NCI-H2196 treated with DMSO at 0.1 percent for 48 hours (cell line): ENCODE measurements at regions not wholly inside any gene's neighbourhood (a gene's known extent, or its start where the extent isn't known, plus 50 kb on each side); places are given as distances from the start of the nearest gene placed in this dataset.

ENCODE experiments used
- DNase-seq: peaks from one replicate; lab custom pipeline; 2025; ENCODE audit not compliant: unreplicated experiment; lab: John Stamatoyannopoulos, UW

GRCh38 chr1:239436286-239436685, 49.9 kb downstream of the CHRM3 start:
- DNase-seq, result no peak

- DNase-seq, result no peak
These were observed 51.5 kb downstream of the CHRM3 start for GRCh38 chr1:239437822-239438221.

- DNase-seq, result no peak
These were observed 52.5 kb downstream of the CHRM3 start for GRCh38 chr1:239438891-239439290.

- DNase-seq, result no peak
These were observed 57.0 kb downstream of the CHRM3 start for GRCh38 chr1:239443361-239443760.

GRCh38 chr1:239446611-239447010, 60.2 kb downstream of the CHRM3 start:
- DNase-seq, result no peak

- no peak for DNase-seq
These were observed 62.5 kb downstream of the CHRM3 start for GRCh38 chr1:239448911-239449310.

GRCh38 chr1:239455743-239456142, 69.4 kb downstream of the CHRM3 start:
- no peak for DNase-seq

GRCh38 chr1:239456788-239457187, 70.4 kb downstream of the CHRM3 start:
- no peak for DNase-seq

- no peak for DNase-seq
These were observed 71.2 kb downstream of the CHRM3 start for GRCh38 chr1:239457491-239458143.

- DNase-seq, result no peak
These were observed 71.8 kb downstream of the CHRM3 start for GRCh38 chr1:239458144-239458500.

- DNase-seq, result no peak
These were observed 81.4 kb downstream of the CHRM3 start for GRCh38 chr1:239467730-239468129.

- DNase-seq, result no peak
These were observed 91.7 kb downstream of the CHRM3 start for GRCh38 chr1:239478069-239478468.

- no peak for DNase-seq
These were observed 97.0 kb downstream of the CHRM3 start for GRCh38 chr1:239483391-239483790.

- DNase-seq, result no peak
These were observed 107.5 kb downstream of the CHRM3 start for GRCh38 chr1:239493811-239494414.

GRCh38 chr1:239505094-239505493, 118.7 kb downstream of the CHRM3 start:
- DNase-seq, result no peak

GRCh38 chr1:239507826-239508225, 121.5 kb downstream of the CHRM3 start:
- no peak for DNase-seq

GRCh38 chr1:239511875-239512274, 125.5 kb downstream of the CHRM3 start:
- no peak for DNase-seq

GRCh38 chr1:239516579-239516978, 130.2 kb downstream of the CHRM3 start:
- DNase-seq, result no peak

GRCh38 chr1:239526391-239526790, 140.0 kb downstream of the CHRM3 start:
- no peak for DNase-seq

- no peak for DNase-seq
These were observed 140.8 kb downstream of the CHRM3 start for GRCh38 chr1:239527051-239527693.

- no peak for DNase-seq
These were observed 149.9 kb downstream of the CHRM3 start for GRCh38 chr1:239536165-239536849.

GRCh38 chr1:239537795-239538194, 151.4 kb downstream of the CHRM3 start:
- DNase-seq, result no peak
